ENCODE measurements at regions not wholly inside any gene's neighbourhood (a gene's known extent, or its start where the extent isn't known, plus 50 kb on each side); places are given as distances from the start of the nearest gene placed in this dataset.

- no peaks in the 10 kb centered on the region for H3K9me2 ChIP-seq (replicated peaks; ENCODE audit: insufficient read depth, low read length)
- H3K79me2 ChIP-seq (ENCODE audit: low read length), result no peaks in the 10 kb centered on the region
- H3K4me1 ChIP-seq (ENCODE audit: low read length), result no peaks in the 10 kb centered on the region
- H3K9ac ChIP-seq (ENCODE audit: low read length), result no peak overlapping the region
- H3K27ac ChIP-seq (ENCODE audit: low read length), result no peak overlapping the region
- DNase-seq, result no peak
- H3F3A ChIP-seq (ENCODE audit: insufficient read depth, low read length), result no peaks in the 10 kb centered on the region
- H3K36me3 ChIP-seq (replicated peaks; ENCODE audit: insufficient read depth, low read length), result no peaks in the 10 kb centered on the region
- H4K20me1 ChIP-seq (ENCODE audit: insufficient read depth, low read length), result no peaks in the 10 kb centered on the region
- no peaks in the 10 kb centered on the region for H3K27me3 ChIP-seq (replicated peaks; ENCODE audit: insufficient read depth, low read length)
- H3K4me2 ChIP-seq (ENCODE audit: low read depth, low read length), result no peak overlapping the region
- H2AFZ ChIP-seq (ENCODE audit: low read length), result no peak overlapping the region
- no peak overlapping the region for H3K4me3 ChIP-seq (ENCODE audit: low read length)
- TF ChIP-seq EZH2phosphoT487 (IDR thresholded peaks at IDR 0.05; ENCODE audit: low read length), result no peak
- no peak for TF ChIP-seq EZH2 (optimal IDR thresholded peaks at IDR 0.05; ENCODE audit: low read depth, low read length)
- H3K9me3 ChIP-seq (replicated peaks; ENCODE audit: insufficient read depth, low read length), result no peaks in the 10 kb centered on the region
Observed at GRCh38 chr18:60880184-60880583, 453.0 kb upstream of the CDH20 start.

GRCh38 chr18:60883587-60883986 lies 449.6 kb upstream of the CDH20 start:
- Histone ChIP-seq H3K9me2 (replicated peaks; ENCODE audit: insufficient read depth, low read length) (no peaks in the 10 kb centered on the region), H3K36me3 (replicated peaks; ENCODE audit: insufficient read depth, low read length) (no peaks in the 10 kb centered on the region), H3K79me2 (ENCODE audit: low read length) (no peaks in the 10 kb centered on the region), H2AFZ (ENCODE audit: low read length) (no peak overlapping the region), H3K4me2 (ENCODE audit: low read depth, low read length) (no peak overlapping the region), H3K9ac (ENCODE audit: low read length) (no peak overlapping the region), H4K20me1 (ENCODE audit: insufficient read depth, low read length) (no peaks in the 10 kb centered on the region), H3K9me3 (replicated peaks; ENCODE audit: insufficient read depth, low read length) (no peaks in the 10 kb centered on the region), H3K4me3 (ENCODE audit: low read length) (no peak overlapping the region), H3F3A (ENCODE audit: insufficient read depth, low read length) (no peaks in the 10 kb centered on the region), H3K4me1 (ENCODE audit: low read length) (no peaks in the 10 kb centered on the region), H3K27ac (ENCODE audit: low read length) (no peak overlapping the region), H3K27me3 (replicated peaks; ENCODE audit: insufficient read depth, low read length) (no peaks in the 10 kb centered on the region)
- no peak for DNase-seq
- no peak for TF ChIP-seq EZH2phosphoT487 (IDR thresholded peaks at IDR 0.05; ENCODE audit: low read length)

- H2AFZ ChIP-seq (ENCODE audit: low read length), result no peak overlapping the region
- H3K9ac ChIP-seq (ENCODE audit: low read length), result no peak overlapping the region
- no peaks in the 10 kb centered on the region for H3K9me2 ChIP-seq (replicated peaks; ENCODE audit: insufficient read depth, low read length)
- H3K4me3 ChIP-seq (ENCODE audit: low read length), result no peak overlapping the region
- no peak for DNase-seq
- H3K27ac ChIP-seq (ENCODE audit: low read length), result no peak overlapping the region
- H3K79me2 ChIP-seq (ENCODE audit: low read length), result no peaks in the 10 kb centered on the region
- H3K36me3 ChIP-seq (replicated peaks; ENCODE audit: insufficient read depth, low read length), result no peaks in the 10 kb centered on the region
- TF ChIP-seq EZH2phosphoT487 (IDR thresholded peaks at IDR 0.05; ENCODE audit: low read length) (no peak), EZH2 (optimal IDR thresholded peaks at IDR 0.05; ENCODE audit: low read depth, low read length) (no peak)
- H4K20me1 ChIP-seq (ENCODE audit: insufficient read depth, low read length), result no peaks in the 10 kb centered on the region
- no peaks in the 10 kb centered on the region for H3K9me3 ChIP-seq (replicated peaks; ENCODE audit: insufficient read depth, low read length)
- no peak overlapping the region for H3K4me2 ChIP-seq (ENCODE audit: low read depth, low read length)
- H3F3A ChIP-seq (ENCODE audit: insufficient read depth, low read length), result no peaks in the 10 kb centered on the region
- H3K4me1 ChIP-seq (ENCODE audit: low read length), result no peaks in the 10 kb centered on the region
- no peaks in the 10 kb centered on the region for H3K27me3 ChIP-seq (replicated peaks; ENCODE audit: insufficient read depth, low read length)
Observed at GRCh38 chr18:60888071-60888624, 445.1 kb upstream of the CDH20 start.

- Histone ChIP-seq H3K36me3 (replicated peaks; ENCODE audit: insufficient read depth, low read length) (no peaks in the 10 kb centered on the region), H3K79me2 (ENCODE audit: low read length) (no peaks in the 10 kb centered on the region), H3K9ac (ENCODE audit: low read length) (no peak overlapping the region), H2AFZ (ENCODE audit: low read length) (no peak overlapping the region), H3K9me3 (replicated peaks; ENCODE audit: insufficient read depth, low read length) (no peaks in the 10 kb centered on the region), H3K27me3 (replicated peaks; ENCODE audit: insufficient read depth, low read length) (no peaks in the 10 kb centered on the region), H3K4me2 (ENCODE audit: low read depth, low read length) (no peak overlapping the region), H3K4me3 (ENCODE audit: low read length) (no peak overlapping the region), H4K20me1 (ENCODE audit: insufficient read depth, low read length) (no peaks in the 10 kb centered on the region), H3K9me2 (replicated peaks; ENCODE audit: insufficient read depth, low read length) (no peaks in the 10 kb centered on the region), H3K27ac (ENCODE audit: low read length) (no peak overlapping the region), H3F3A (ENCODE audit: insufficient read depth, low read length) (no peaks in the 10 kb centered on the region), H3K4me1 (ENCODE audit: low read length) (no peaks in the 10 kb centered on the region)
- no peak for TF ChIP-seq CTCF (IDR thresholded peaks at IDR 0.05; ENCODE audit: low read length)
- no peak for TF ChIP-seq EZH2 (optimal IDR thresholded peaks at IDR 0.05; ENCODE audit: low read depth, low read length)
- TF ChIP-seq EZH2phosphoT487 (IDR thresholded peaks at IDR 0.05; ENCODE audit: low read length), result no peak
- DNase-seq, result no peak
Observed at GRCh38 chr18:60889442-60889841, 443.8 kb upstream of the CDH20 start.

GRCh38 chr18:60891936-60892335 lies 441.3 kb upstream of the CDH20 start:
- no peak for TF ChIP-seq EZH2phosphoT487 (IDR thresholded peaks at IDR 0.05; ENCODE audit: low read length)
- no peak for TF ChIP-seq CTCF (IDR thresholded peaks at IDR 0.05; ENCODE audit: low read length)
- no peak for TF ChIP-seq EZH2 (optimal IDR thresholded peaks at IDR 0.05; ENCODE audit: low read depth, low read length)
- Histone ChIP-seq H3K4me3 (ENCODE audit: low read length) (no peak overlapping the region), H3K4me1 (ENCODE audit: low read length) (no peaks in the 10 kb centered on the region), H3K27me3 (replicated peaks; ENCODE audit: insufficient read depth, low read length) (no peaks in the 10 kb centered on the region), H3K9me2 (replicated peaks; ENCODE audit: insufficient read depth, low read length) (no peaks in the 10 kb centered on the region), H2AFZ (ENCODE audit: low read length) (no peak overlapping the region), H3K9ac (ENCODE audit: low read length) (no peak overlapping the region), H3K9me3 (replicated peaks; ENCODE audit: insufficient read depth, low read length) (no peaks in the 10 kb centered on the region), H3K4me2 (ENCODE audit: low read depth, low read length) (no peak overlapping the region), H3K36me3 (replicated peaks; ENCODE audit: insufficient read depth, low read length) (no peaks in the 10 kb centered on the region), H3F3A (ENCODE audit: insufficient read depth, low read length) (no peaks in the 10 kb centered on the region), H4K20me1 (ENCODE audit: insufficient read depth, low read length) (no peaks in the 10 kb centered on the region), H3K27ac (ENCODE audit: low read length) (no peak overlapping the region), H3K79me2 (ENCODE audit: low read length) (no peaks in the 10 kb centered on the region)
- no peak for DNase-seq
